DOHH2 (cell line): ENCODE measurements at regions not wholly inside any gene's neighbourhood (a gene's known extent, or its start where the extent isn't known, plus 50 kb on each side); places are given as distances from the start of the nearest gene placed in this dataset.

Source experiments
- CTCF ChIP-seq: fragments of 200-600 bp; sonication (generic); IDR thresholded peaks from one replicate; pipeline ENCODE4 v1.5.1; 2014; ENCODE audit warnings: antibody characterized with exemption, mild to moderate bottlenecking, low read depth, low read length; ENCODE audit not compliant: poor library complexity, severe bottlenecking
- EZH2phosphoT487 ChIP-seq: fragments of 200-600 bp; sonication (generic); IDR thresholded peaks from 2 replicates; pipeline ENCODE4 v1.6.1; 2017; ENCODE audit warnings: borderline replicate concordance, mild to moderate bottlenecking, antibody characterized with exemption, low read length, moderate library complexity, mixed read lengths

GRCh38 chr18:76169733-76170132 lies 325.3 kb downstream of the ZNF516 start:
- TF ChIP-seq CTCF (no peak), EZH2phosphoT487 (no peak)
